COLO829 (cell line): ENCODE measurements at regions not wholly inside any gene's neighbourhood (a gene's known extent, or its start where the extent isn't known, plus 50 kb on each side); places are given as distances from the start of the nearest gene placed in this dataset.
"Not testable (repeated sequence)": the region's sequence is repeated elsewhere in the genome, so short reads cannot be mapped to it uniquely, and the experiment has no call there.

Source experiments
- DNase-seq: peaks from one replicate; pipeline ENCODE4 v3.0.0; 2012; ENCODE audit warnings: low spot score

DNA sequence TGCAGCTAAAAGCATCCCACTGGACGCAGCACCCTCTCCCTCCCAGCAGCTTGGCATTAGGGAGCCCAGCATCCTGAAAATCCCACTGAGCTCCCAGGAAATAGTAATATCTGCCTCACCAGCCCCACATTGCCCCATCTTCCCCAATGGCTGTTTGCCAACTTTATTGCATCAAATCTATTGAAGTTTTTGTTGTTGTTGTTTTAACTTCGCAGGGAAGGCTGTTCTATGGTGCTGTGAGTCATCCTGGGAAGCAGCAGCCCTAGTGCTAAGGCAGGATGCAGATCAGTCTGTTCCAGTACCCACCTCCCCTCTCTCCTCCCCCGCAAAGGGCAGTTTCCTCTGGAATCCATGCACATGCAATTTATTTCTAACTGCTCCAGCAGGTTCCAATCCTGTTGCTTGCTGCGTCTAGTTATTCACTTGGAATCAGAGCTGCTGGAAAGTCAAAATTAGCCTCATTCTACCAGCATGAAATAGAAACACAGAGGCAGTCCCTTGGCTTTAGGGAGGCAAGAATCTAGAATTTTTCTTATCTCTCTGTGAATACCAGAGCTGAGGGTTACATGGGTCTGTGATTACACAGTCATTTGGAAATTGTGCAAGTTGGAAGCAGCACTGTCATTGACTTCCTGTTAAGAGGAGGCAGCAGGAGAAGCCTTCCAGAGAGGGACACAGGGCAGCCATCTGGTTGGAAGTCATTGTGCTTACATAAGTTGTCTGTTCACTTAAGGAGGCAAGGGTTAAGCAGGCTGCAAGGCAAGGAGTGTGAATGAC is 115.9 kb upstream of the CACUL1 start:
- DNase-seq: peak; percentile 77

- no peak for DNase-seq
Measured at GRCh38 chr10:118871244-118871865, 116.6 kb upstream of the CACUL1 start.

- DNase-seq: no peak
Measured at GRCh38 chr10:118873091-118873737, 118.4 kb upstream of the CACUL1 start.

DNA sequence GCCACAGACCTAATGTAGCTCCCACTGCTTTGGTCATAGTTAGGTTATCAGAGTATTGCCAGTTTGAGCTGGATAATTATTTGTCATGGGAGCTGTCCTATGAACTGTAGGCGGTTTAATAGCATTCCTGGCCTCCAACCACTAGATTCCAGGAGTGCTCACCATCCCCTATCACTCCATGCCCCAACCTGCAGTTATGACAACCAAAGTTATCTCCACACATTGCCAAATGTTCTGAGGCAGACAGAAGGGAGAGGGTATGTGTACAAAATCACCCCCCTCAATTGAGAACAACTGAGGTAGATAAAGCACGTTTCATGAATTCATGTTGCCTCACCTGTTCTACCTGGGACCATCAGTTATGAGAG is 119.0 kb upstream of the CACUL1 start:
- DNase-seq: no peak

DNA sequence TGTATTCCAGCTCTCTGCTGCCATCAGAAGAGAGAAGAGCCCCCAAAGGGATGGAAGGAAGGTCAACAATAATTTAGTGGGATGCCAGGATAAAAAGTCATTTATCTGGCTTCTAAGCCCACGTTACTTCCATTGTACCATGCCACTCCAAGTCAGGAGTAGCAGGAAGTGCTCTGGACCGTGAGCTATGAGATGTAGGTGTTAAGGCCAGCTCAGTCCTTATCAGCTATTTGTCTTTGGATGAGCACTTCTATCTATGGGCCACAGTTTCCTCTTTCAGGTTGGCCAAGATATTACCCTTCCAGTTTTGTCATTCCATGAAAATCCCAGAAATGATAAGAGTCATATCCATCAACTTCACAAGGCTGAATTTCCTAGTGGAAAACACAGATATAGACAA is 119.4 kb upstream of the CACUL1 start:
- DNase-seq: no peak

DNA sequence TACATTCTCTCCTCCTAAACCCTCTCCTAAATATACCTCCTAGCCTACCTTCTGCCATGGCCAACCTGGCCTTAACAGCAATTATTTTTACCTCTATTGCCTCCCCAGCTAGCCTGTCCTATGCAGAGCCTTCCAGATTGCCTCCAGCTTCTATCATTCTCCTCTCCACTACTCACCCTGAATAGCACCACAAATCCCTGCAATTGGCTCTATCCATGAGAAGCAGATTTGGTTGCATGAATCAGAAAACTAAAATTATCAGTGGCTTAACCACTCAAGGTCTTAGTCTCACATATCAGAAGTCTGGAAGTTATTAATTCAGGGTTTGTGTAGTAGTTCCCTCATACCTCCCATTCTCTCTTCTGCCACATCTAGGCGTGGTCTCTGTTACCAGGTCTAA is 120.3 kb upstream of the CACUL1 start:
- DNase-seq: no peak

GRCh38 chr10:118882741-118883140 is 128.0 kb upstream of the CACUL1 start:
- DNase-seq: no peak

DNA sequence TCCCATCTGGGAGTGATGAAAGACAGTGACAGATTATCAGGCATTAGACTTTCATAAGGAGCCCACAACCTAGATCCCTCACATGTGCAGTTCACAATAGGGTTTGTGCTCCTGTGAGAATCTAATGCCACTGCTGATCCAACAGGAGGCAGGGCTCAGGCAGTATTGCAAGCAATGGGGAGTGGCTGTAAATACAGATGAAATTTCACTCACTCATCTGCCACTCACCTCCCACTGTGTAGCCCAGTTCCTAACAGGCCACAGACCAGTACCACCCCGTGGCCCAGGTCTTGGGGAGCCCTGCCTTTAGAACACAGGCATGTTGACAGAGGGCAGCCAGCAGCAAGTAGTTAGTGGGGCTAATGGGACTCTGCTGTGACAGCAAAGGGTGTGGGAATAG is 137.3 kb upstream of the NANOS1 start:
- no peak for DNase-seq

DNA sequence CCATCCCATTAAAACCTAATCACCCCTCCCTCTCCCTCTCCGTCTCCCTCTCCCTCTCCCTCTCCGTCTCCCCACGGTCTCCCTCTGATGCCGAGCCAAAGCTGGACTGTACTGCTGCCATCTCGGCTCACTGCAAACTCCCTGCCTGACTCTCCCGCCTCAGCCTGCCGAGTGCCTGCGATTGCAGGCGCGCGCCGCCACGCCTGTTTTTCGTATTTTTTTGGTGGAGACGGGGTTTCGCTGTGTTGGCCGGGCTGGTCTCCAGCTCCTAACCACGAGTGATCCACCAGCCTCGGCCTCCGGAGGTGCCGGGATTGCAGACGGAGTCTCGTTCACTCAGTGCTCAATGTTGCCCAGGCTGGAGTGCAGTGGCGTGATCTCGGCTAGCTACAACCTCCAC is 134.6 kb upstream of the NANOS1 start:
- DNase-seq: not testable (repeated sequence)

GRCh38 chr10:118900617-118901016 is 128.9 kb upstream of the NANOS1 start:
- DNase-seq: no peak

- DNase-seq: no peak
Measured at GRCh38 chr10:118901380-118901779, 128.1 kb upstream of the NANOS1 start.

GRCh38 chr10:118901906-118902305 is 127.6 kb upstream of the NANOS1 start:
- no peak for DNase-seq

GRCh38 chr10:118902656-118903055 is 126.9 kb upstream of the NANOS1 start:
- DNase-seq: not testable (repeated sequence)

DNA sequence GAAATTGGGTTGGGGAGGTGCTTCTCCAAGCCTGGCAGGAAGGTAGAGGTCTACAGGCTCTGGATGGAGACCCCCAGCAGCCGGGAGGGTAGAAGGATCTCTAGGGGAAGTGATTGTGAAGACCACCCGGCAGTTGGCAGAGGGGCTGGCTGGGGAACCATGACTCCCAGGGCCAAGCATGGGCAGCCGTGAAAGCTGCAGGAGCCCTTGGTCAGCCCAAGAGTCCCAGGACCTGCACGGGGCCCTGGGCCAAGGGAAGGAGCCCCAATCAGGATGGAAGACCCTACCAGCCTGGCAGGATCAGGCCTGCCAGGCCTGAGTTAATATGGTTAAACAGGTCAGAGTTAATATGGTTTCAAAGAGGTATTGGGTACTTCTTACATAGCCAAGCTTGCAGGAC is 126.3 kb upstream of the NANOS1 start:
- DNase-seq: no peak

- DNase-seq: no peak
Measured at GRCh38 chr10:118903691-118904090, 125.8 kb upstream of the NANOS1 start.

- DNase-seq: no peak
Measured at GRCh38 chr10:118904286-118904685, 125.2 kb upstream of the NANOS1 start.

DNA sequence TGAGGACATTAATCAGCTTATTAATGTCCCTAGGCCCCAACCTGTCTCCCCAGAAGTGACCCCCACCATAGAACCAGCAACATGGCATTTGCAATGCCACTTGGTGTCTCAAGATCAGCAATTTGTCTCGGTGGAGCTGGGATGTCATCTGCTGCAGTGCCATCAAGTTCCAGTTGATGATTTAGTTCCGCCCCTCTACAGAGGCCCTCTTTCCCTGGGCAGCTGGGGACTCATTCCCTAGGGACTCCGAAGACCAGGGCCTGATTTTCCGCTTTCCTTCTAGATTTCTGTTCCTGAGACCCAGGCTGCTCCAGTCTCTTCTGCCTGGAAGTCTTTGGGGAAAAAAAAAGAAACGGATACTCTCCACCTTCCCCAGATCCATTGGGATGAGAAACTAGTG is 122.5 kb upstream of the NANOS1 start:
- no peak for DNase-seq

GRCh38 chr10:118908557-118909256 is 120.8 kb upstream of the NANOS1 start:
- DNase-seq: no peak

DNA sequence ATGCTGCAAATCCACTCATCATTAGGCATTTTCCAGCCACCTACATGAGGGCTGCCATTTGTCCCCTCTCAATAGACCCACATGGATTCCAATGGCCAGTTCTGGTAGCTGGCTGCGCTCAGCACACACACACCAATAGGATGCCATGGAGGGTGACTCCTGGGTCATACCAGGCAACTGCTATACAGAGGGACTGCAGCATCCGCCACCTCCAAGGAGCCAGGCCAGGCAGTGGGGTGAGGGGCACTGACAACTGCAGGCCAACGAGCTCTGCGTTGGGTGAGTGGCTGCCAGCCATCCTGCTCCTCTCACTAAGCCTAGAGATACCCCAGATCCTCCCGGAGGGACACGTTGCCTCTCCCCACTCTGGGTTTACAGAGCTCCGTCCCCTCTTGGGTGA is 118.8 kb upstream of the NANOS1 start:
- DNase-seq: no peak

- DNase-seq: peak; percentile 23
Measured at GRCh38 chr10:118911363-118911762, 118.2 kb upstream of the NANOS1 start.

DNA sequence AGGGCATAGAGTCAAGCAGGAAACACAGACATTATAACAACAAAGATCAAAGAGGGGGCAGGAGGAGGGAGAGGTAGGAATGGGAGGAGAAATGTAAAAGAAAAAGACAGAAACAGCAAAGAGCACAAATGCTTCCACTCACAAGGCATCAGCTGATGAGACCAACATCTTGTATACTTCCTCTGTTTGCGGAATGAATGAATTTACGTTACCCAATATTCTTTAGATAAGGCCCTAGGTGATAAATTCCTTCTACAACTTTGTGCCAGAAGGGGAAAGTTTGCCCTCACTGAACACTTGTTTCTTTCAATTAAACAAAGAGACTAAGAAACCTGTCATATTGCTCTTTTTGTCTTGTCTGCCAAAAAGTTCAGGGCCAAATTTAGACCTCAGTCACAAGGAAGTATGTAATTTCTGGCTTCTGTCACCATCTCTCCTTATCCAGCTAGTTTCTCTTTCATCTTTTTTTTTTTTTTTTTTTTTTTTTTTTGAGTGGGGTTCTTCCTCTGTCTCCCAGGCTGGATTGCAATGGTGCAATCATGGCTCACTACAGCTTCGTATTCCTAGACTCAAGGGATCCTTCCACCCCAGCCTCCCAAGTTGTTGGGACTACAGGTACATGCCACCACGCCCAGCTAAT is 116.4 kb upstream of the NANOS1 start:
- peak; percentile 72 for DNase-seq

DNA sequence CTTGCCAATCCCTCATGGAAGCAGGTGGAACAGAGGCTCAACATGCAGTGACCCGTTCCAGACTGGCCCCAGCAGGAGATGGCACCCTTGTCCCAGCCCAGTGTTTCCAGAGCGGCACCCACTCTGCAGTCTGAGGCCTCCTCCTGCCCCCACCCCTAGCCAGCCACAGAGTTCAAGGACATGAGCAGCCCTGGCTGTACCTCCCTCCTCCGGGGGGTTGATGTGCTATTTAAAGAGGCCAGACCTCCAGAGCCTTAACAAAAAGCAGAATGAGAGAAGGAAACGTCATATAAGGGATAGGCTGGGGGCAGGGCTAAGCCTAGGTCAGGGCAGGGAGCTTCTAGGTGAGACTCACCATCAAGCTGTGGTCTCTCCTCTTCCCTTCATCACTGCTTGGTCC is 115.7 kb upstream of the NANOS1 start:
- DNase-seq: no peak
